SKM-1 (cell line): ENCODE measurements at regions not wholly inside any gene's neighbourhood (a gene's known extent, or its start where the extent isn't known, plus 50 kb on each side); places are given as distances from the start of the nearest gene placed in this dataset.

Source experiments
- DNase-seq: peaks from one replicate; lab custom pipeline; 2025; ENCODE audit not compliant: unreplicated experiment; lab: John Stamatoyannopoulos, UW

DNA sequence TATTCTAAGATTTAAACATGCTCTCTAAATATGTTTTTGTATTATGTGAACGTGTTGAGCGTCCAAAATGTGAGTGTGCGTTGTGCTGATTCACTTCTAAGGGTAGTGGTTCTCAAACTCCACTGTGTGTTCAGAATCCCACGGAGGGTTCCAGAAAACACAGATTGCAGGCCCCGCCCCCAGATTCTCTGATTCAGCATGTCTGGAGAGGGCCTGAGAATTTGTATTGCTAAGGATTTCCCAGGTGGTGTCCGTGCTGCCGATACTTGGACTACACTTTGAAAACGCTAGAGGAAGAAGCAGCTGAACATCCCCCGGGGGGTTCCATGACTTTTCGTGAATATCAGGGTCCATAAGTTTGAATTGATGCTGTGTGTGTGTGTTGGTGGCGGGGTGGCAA lies 1043.2 kb upstream of the WWC1 start:
- no peak for DNase-seq

DNA sequence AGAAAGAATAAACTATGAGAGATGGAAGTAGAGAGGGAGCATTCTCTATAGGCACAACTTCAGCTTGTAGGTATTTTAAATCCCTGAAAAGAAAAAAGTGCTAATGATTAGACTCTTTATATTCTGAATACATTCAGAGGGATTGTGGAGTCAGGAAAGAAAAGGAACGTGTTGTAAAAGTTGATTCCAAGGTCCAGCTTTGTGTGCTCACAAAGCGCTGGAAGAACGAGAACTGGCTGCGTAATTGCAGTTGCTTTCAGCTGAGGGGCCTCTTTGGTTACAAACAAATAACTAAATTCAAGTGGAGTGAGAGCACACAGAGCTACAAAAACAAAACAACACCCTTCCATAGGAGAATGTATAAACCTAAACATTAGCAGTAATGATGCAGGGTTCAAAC lies 1040.4 kb upstream of the WWC1 start:
- DNase-seq = no peak

DNA sequence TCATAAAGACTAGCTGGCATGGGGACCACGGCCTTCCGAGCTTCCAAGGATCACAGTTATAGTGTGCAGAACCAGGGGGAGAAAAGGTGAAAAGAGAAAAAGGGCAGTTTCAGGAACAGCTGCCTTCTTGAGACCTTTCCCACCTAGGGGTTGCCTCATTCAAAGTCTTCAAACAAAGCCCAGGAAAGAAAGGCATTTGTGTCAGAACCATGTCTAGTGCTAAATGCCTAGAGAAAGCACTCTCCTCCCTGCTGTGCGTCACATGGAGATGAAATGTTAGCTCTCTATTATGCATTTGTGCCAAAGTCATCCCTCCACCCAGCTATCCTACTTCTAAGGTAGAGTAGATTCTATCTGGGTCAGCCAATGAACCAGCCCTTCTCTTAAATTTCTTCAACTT lies 1037.3 kb upstream of the WWC1 start:
- no peak for DNase-seq

DNA sequence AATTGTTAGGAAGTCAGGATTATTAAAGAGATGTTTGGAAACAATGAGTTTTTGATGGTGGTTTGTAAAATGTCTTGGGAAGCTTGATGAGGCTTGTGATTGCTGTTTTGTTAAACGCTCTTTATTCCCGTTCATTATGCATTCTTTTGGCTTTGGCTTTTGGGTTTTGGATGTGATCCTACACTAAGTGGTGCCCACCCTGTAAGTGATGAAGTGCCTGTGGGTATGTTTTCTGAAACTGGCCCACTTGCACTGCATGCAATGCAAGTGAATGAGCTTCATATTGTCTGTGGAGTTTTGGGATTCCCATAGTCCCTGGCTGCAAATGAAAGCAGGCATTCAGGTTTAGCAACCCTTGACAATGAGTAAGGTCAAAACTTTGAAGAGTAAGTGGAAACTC lies 1035.5 kb upstream of the WWC1 start:
- no peak for DNase-seq

DNA sequence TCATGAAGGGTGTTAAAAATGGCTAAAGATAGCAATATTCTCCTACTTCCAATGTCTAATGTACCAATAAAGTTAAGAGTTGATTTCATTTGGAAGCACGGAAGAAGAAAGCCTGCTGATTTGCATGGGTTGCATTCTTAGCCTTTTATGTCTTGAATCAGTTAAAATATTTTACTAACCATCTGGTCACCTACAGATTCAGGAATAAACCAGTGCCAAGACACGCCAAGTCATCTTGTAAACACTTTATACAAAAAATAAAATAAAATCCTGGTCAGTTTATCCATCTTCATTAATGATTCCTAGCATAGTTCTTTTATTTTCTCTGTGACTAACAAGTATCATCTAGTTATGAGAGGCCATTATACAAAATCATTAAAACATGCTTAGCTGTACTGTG lies 1031.6 kb upstream of the WWC1 start:
- no peak for DNase-seq

DNA sequence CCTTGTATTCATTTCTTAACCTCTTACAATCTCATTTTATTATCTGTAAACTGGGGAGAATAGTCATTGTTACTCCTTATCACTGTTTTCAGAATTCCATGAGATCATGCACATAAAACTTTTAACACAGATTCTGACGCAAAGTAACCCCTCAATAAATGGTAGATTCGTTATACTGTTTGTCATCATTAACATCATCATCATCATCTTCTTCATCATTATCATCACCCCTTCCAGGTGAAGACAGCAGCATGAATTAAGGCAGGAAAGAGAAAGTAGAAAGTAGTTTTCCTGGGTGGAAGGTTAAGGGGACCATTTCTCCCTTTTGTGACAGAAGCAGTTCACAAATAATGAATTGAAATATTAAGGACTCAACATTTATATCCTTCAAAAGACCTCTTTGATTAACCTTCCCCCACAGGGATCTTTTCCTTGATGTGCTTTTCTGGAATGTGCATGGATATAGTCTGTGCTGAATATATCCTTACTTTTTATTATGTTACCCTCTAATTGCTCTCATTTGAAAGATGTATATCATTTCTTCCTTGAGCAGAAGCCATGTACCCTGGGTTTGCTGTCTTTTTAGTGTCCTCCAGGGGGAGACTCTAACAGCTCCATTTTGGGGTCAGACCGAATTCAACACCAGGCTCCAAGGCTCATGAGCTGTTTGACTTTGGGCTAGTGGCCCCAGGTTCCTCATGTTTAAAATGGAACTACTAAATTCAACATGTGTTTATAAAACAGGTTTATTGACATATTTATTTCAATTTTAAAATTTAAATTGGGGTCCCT lies 1029.9 kb upstream of the WWC1 start:
- no peak for DNase-seq

DNA sequence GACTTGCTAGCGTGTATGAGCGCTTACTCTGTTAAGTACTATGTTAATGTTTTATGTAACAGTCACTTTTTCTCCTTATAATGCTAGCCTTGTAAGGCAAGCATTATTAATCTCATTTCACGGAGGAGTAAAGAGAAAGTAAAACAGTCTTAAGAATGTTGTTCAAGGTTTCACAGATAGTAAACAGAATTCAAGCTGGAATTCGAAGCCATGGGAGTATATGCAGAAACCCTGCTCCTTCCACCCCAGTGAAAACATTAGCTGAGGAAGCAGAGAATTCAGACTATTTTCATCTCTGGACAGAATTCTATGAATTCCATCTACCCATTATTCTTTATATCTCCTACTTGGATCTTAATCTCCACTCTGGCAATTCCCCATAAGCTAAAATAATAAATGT lies 1028.3 kb upstream of the WWC1 start:
- DNase-seq = no peak

DNA sequence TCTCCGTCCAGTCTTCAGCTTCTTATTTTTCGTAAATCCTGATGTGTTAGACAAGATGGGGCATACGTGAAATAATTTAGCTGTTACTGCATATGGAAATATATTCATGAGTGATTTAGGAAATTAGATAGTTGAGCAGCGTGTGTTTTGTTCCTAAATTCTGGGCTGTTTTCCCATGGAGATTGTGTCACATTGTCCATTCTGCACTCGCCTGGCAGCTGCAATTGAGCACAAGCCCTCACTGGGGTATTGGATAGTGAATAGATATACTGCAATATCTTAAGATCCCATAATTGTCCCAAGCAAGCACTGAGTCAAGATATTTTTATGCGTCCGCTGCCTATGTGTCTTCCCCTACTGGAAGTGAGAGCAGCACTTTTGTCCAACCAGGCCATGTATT lies 1027.1 kb upstream of the WWC1 start:
- no peak for DNase-seq

DNA sequence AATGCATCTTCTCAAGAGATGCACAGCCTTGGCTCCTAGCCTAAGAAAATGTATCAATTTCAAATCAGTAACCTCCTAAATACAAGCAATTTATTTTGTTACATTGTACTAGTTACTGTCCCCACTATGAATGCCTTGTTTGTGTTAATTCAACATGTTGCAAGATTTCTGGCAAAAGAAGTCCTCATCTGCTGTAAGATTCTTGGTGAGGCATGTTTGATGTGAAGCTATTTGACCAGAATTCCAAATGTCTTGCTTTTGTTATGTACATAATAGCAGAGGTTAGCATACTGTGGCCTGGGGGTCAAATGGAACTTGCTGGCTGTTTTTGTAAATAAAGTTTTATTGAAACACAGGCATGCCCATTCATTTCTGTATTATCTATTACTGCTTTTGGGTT lies 1023.1 kb upstream of the WWC1 start:
- no peak for DNase-seq

DNA sequence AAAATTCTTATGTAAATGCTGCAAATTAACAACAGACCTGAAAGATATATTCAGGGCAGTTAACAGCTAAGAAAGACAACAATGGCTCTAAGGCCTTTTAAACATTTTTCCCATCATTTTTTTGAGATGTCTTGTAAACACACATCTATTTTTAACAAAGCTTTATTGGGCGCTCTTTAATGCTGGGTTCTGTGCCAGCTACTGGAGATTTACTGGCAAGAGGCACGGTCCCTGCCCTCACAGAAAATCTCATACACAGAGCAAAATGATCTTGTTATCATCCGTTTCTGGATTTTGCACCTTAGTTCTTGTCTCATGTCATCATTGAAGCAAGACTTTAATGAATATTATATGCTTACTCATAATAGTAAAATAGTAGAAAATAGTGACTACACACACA lies 1022.3 kb upstream of the WWC1 start:
- no peak for DNase-seq

DNA sequence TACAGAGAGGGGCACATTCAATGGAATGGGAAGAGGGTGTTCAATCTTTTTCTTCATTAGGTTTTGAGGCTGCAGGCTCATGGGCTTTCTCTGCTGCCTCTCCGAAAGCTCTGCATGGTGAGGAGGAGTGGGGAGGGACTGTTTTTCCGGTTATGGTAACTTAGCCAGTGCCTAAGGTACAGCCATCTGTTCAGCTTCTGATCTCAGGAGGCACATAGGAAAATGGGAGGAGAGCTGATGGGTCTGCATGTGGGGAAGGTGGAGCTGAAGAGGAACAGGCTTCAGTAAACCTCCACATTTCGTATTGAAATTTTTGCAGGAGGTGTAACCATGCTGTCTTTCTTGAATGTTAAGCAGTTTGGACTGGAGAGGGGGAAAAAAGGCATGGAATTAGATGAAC lies 1020.4 kb upstream of the WWC1 start:
- DNase-seq = no peak

DNA sequence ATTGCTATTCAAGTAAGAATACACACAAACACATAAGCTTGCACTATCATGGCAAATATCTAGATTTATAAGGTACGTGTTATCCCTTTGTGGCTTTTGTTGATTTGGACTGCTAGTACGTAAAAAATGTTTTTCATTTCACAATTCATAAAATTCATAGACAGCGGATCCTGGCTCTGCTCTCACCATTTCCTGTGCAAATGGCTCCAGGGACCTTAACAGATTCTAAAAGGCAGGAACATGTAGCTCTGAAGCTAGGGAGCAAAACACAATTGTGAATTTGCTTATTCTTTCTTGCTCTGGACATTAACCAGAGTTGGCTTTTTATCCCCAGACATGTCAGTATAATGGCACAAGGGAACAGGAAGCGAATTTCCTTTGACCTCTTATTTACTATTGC lies 1019.9 kb upstream of the WWC1 start:
- no peak for DNase-seq

DNA sequence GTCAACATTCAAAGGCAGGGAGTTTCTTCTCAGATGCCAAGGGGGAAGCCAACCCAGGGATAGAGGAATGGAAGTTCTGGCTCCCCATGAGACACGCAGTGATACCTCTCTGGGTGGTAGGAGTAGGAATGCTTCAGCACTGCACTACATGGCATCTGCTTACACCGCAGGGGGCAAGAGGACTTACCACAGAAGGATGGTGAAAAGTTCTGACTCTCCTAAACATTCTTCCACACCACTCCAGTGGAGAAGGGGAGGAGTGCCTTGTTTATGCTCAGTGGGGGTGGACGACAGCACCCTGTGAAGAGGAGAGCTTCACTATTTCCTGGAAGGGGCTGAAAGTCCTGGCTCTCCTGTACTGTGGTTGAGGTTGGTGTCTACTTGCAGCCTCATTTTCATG lies 1011.3 kb upstream of the WWC1 start:
- no peak for DNase-seq

DNA sequence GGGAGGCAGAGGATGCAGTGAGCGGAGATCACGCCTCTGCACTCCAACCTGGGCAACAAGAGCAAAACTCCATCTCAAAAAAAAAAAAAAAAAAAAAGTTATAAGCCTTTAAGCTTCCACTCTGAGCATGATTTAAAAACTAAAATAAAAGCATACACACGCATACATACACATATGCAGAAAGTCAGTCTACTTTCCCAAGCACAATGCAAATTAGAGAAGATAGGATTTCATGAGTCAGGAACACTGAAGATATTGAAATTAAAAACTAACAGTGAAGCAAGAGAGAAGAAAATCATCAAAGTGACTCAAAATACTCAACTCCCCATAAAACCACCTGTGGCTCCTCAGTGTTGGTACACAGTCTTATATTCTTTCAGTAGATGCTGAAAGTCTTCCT lies 1009.5 kb upstream of the WWC1 start:
- DNase-seq = no peak

DNA sequence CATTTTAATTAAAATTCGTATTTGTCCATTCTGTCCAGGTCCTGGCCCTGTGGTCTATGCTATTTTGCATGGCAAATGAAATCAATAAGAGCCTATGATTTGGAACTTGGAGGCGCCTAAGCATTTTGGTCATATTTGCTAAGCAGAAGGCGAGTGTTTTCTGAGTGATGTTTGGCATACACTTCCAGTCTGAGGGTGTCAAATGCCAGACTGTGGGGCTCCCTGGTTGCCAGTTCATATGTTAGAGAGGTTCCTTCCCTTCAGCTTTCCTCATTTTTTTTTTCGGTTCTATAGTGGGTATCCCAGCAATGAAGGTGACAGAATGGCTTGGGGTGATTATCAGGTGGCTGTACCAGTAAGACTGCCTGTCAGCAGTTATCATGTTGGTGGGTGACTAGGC lies 1007.8 kb upstream of the WWC1 start:
- DNase-seq = no peak

DNA sequence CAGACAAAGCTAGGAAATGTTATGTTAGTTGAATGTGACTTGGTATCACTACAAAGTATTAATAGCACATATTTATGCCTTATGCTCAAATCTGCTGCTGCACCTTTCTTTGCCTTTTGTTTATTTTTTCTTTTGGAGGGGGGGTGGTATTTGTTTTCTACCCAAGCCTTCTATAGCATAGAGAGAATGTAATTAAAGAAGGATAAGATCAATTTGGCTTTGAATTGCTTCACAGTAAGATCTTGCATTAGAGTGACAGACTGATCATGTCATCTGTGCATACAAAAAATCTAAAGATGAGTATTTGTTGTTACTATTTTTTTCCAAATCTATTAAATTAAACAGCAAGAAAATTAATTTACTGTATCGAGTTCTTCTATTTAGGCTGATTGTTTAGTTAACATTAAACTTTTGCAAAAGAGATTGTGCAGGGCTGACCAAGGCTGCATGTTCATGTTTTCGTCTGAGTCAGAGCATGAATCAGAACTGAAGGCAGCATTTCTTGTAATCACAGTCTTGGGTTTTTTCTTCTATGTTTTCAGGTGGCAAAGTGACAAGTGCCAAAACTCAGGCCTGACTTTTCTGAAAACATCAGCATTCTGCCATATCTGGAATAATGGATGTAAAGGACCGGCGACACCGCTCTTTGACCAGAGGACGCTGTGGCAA lies 1007.1 kb upstream of the WWC1 start:
- DNase-seq = no peak

DNA sequence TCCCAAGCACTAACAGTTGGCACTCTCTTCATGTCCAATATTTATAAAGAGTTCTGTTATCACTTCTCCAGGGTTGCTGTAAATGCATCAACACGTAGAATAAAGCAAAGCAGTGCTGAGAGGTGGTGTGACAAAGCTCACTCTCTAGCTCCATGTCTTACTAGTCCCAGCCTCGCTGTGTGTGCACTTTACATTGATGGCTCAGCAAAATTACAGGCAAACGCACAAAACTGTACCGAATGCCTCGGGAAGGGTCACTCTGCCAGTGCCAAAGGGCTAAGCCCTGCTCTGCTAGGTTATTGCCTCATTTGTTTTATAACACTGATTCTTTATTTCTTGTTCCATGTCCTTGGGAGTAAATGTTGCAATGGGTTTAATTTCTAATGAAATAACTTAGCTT lies 1005.9 kb upstream of the WWC1 start:
- DNase-seq = no peak

DNA sequence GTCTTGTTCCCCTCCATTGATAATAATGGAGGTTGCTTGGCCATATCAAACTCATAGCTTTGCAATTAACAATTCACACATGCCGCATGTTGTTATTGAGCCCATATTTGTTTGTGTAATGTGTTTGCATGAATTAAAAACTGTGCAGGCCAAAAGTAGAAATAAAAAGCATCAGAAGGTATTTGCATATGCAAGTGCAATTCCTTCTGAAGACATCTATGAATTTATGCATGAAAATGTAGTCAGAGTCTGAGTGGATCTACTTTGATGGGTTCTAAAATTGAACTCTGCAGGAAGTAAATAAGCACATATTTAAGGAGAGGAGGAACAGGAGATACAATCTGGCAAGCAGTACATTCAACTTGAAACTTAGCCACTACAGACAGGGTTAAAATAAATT lies 1004.6 kb upstream of the WWC1 start:
- DNase-seq = no peak

DNA sequence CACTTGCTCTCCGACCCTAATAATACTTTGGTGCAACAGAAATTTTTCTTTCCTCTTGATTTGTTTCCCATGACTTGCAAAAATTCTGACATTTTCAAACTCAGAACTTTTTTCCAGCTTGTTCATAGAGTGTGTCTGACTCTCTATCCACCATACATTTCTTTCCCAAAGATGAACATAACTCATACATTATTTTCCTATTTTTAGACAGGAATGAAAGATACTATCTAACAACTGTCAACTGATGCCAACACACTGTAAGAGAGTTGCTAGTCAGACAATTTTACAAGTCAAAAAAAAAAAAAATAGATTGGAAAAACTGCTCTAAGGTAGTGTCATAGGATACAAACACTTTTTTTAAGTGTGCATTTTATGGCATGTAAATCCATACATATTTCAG lies 1001.0 kb upstream of the WWC1 start:
- DNase-seq = no peak

DNA sequence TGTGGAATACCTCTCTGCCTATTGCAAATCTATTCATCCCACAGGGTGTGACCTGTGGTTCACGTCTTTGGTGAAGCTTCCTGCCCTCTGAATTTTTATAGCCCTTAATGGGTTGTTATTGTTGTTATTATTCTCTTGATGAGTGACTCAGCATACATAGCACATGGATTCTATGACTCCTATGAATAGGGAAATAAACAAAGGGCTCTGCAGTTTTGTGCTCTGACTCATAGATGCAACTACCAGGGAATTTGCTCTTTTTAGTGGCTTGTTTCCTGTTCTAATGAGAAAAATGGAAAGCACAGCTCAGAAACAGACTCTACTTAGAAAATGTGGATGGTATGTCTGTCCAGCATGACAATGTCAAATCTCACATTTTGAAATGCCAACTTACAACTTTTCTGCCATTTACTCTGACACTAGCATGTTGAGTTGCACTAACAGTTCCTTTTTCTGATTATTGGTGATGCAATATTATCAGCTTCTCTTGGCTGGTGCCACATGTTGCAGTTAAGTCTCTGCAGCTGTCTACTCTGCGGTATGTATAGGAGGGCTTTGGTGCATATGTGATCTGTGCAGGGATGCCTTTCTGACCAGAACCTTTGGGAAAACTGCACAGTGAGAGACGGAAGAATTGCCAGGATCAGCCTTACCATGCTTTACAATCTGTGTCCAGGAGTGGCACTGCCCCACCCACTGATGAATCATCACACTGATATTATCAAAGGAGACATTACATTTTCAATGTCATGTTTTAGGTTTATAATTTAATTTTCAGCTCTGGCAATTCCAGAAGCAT lies 996.4 kb upstream of the WWC1 start:
- DNase-seq = no peak

DNA sequence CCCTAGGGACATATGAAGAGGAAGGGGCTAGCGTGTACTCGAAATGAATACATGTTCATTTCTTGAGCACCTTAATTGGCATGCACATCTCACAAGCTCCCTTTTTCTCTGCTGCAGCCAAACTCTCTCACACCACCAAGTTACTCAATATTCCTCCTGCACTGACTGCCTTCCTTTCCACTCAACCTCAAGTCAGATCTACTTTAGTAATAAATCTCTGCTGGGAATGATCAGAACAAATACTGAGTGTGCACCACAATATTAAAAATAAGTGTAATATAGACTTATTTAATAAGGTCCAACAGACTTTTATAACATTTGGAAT lies 995.8 kb upstream of the WWC1 start:
- DNase-seq = no peak

DNA sequence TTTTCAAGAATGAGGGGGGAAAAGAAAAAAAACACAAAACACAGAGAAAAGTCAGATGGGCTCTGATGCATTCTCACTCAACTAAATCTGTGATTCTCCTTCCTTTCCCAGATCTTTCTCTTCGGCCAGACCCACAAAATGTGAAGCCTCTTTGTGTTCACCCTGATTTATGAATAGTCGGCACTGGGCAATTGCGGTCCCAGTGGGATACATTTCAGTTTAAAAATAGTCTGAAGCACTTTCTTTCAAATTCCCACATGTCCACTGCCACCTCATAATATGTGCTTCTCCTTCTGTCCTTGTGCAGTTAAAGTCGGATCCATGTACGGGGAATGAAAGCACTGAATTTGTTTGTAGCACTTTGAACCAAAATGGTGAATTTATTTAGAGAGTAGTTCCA lies 995.4 kb upstream of the WWC1 start:
- DNase-seq = no peak
